DOHH2 (cell line): ENCODE measurements at regions not wholly inside any gene's neighbourhood (a gene's known extent, or its start where the extent isn't known, plus 50 kb on each side); places are given as distances from the start of the nearest gene placed in this dataset.

Experiments
- H3F3A ChIP-seq: fragments of 200-600 bp; sonication (generic), shearing (Covaris generic); 2 replicates; pipeline ENCODE4 v1.6.0; 2016; ENCODE audit warnings: antibody characterized with exemption, mild to moderate bottlenecking; ENCODE audit not compliant: control insufficient read depth, insufficient read depth
- H3K27ac ChIP-seq: fragments of 200-600 bp; sonication (generic); 2 replicates; pipeline ENCODE4 v1.5.1; 2014; ENCODE audit warnings: low read depth, mild to moderate bottlenecking, low read length, moderate library complexity
- H3K27me3 ChIP-seq: fragments of 200-600 bp; sonication (generic); 2 replicates; pipeline ENCODE4 v1.6.1; 2014; ENCODE audit warnings: mild to moderate bottlenecking, low read length, mixed read lengths; ENCODE audit not compliant: control insufficient read depth
- H3K36me3 ChIP-seq: fragments of 200-600 bp; sonication (generic); 2 replicates; pipeline ENCODE4 v1.6.1; 2014; ENCODE audit warnings: mild to moderate bottlenecking, low read length, moderate library complexity, mixed read lengths; ENCODE audit not compliant: control insufficient read depth
- H3K4me1 ChIP-seq: fragments of 200-600 bp; sonication (generic); 2 replicates; pipeline ENCODE4 v1.6.1; 2014; ENCODE audit warnings: mild to moderate bottlenecking, low read length, mixed read lengths; ENCODE audit not compliant: control insufficient read depth
- H3K4me2 ChIP-seq: fragments of 200-600 bp; sonication (generic); 2 replicates; pipeline ENCODE4 v1.6.0; 2014; ENCODE audit warnings: mild to moderate bottlenecking, low read length, moderate library complexity
- H3K4me3 ChIP-seq: fragments of 200-600 bp; sonication (generic); 2 replicates; pipeline ENCODE4 v1.5.1; 2014; ENCODE audit warnings: mild to moderate bottlenecking, low read length, mixed read lengths
- H3K79me2 ChIP-seq: fragments of 200-600 bp; sonication (generic); 2 replicates; pipeline ENCODE4 v1.6.1; 2014; ENCODE audit warnings: mild to moderate bottlenecking, low read length, mixed read lengths; ENCODE audit not compliant: control insufficient read depth
- H3K9me2 ChIP-seq: fragments of 200-600 bp; sonication (generic); replicated peaks from 2 replicates; pipeline ENCODE4 v1.6.1; 2014; ENCODE audit warnings: mild to moderate bottlenecking, low read length, mixed read lengths; ENCODE audit not compliant: control insufficient read depth
- H3K9me3 ChIP-seq: fragments of 200-600 bp; sonication (generic); 2 replicates; pipeline ENCODE4 v1.6.1; 2014; ENCODE audit warnings: antibody characterized with exemption, low read length, mixed read lengths; ENCODE audit not compliant: control insufficient read depth, insufficient read depth
- H4K20me1 ChIP-seq: fragments of 200-600 bp; sonication (generic); 2 replicates; pipeline ENCODE4 v1.6.0; 2014; ENCODE audit warnings: low read depth, mild to moderate bottlenecking, antibody characterized with exemption, low read length, moderate library complexity; ENCODE audit not compliant: control insufficient read depth, insufficient read depth
- EZH2phosphoT487 ChIP-seq: fragments of 200-600 bp; sonication (generic); IDR thresholded peaks from 2 replicates; pipeline ENCODE4 v1.6.1; 2017; ENCODE audit warnings: borderline replicate concordance, mild to moderate bottlenecking, antibody characterized with exemption, low read length, moderate library complexity, mixed read lengths
- TF ChIP-seq, protein P1 (sequence below): fragments of 200-600 bp; sonication (generic); IDR thresholded peaks from one replicate; pipeline ENCODE4 v1.5.1; 2014; ENCODE audit warnings: antibody characterized with exemption, mild to moderate bottlenecking, low read depth, low read length; ENCODE audit not compliant: poor library complexity, severe bottlenecking

DNA sequence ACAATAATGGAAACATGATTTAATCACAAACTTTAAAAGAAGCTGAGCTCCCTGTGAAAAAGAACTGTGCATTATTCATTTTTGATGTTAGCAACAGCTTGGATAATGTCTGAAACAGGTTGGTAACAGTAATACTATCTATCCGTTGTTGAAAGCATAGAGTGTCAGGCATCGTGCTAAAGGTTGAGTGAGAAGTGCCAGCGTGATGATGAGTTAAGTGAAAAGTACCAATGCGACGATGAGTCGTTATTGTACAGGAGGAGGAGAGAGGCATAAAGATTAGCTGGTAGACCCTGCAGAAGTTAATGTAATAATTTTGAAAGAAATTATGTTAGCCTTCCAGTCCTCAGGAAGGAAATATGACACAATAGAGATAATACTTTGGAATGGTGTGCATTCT is 593.6 kb downstream of the MAT2B start:
- Histone ChIP-seq H3K4me2 (no peak overlapping the region), H3K9me3 (no peaks in the 10 kb centered on the region), H3K79me2 (no peaks in the 10 kb centered on the region), H3K4me3 (no peak overlapping the region), H3K4me1 (no peaks in the 10 kb centered on the region), H3K27me3 (no peaks in the 10 kb centered on the region), H4K20me1 (no peaks in the 10 kb centered on the region), H3K27ac (no peak overlapping the region), H3K36me3 (no peaks in the 10 kb centered on the region), H3F3A (no peaks in the 10 kb centered on the region), H3K9me2 (no peaks in the 10 kb centered on the region)
- TF ChIP-seq, protein P1, sequence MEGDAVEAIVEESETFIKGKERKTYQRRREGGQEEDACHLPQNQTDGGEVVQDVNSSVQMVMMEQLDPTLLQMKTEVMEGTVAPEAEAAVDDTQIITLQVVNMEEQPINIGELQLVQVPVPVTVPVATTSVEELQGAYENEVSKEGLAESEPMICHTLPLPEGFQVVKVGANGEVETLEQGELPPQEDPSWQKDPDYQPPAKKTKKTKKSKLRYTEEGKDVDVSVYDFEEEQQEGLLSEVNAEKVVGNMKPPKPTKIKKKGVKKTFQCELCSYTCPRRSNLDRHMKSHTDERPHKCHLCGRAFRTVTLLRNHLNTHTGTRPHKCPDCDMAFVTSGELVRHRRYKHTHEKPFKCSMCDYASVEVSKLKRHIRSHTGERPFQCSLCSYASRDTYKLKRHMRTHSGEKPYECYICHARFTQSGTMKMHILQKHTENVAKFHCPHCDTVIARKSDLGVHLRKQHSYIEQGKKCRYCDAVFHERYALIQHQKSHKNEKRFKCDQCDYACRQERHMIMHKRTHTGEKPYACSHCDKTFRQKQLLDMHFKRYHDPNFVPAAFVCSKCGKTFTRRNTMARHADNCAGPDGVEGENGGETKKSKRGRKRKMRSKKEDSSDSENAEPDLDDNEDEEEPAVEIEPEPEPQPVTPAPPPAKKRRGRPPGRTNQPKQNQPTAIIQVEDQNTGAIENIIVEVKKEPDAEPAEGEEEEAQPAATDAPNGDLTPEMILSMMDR = no peak
- no peak for TF ChIP-seq EZH2phosphoT487

DNA sequence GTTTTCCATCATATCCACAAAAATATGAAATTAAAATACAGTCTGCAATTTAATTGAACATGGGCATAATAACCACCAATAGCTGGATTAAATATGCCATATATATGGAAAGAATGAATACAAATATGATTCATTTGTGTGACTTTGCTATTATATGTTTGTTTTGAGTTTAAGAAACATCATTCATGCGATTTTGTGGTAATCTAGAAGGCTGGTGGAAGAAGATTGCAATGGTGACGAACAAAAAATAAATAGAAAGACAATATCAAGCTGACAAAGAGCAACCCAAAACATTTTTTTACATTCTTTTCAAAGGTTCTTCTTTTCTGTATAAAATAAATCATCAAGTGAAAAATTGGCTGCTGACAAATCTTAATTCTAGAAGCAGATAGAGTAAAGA is 610.0 kb downstream of the MAT2B start:
- no peak for TF ChIP-seq EZH2phosphoT487
- TF ChIP-seq, protein P1 = no peak
- no peaks in the 10 kb centered on the region for H3K79me2 ChIP-seq
- no peaks in the 10 kb centered on the region for H3F3A ChIP-seq
- H3K9me3 ChIP-seq = no peaks in the 10 kb centered on the region
- no peaks in the 10 kb centered on the region for H3K27me3 ChIP-seq
- no peak overlapping the region for H3K27ac ChIP-seq
- no peak overlapping the region for H3K4me2 ChIP-seq
- no peaks in the 10 kb centered on the region for H3K9me2 ChIP-seq
- no peaks in the 10 kb centered on the region for H4K20me1 ChIP-seq
- H3K4me3 ChIP-seq = no peak overlapping the region
- no peaks in the 10 kb centered on the region for H3K36me3 ChIP-seq
- no peaks in the 10 kb centered on the region for H3K4me1 ChIP-seq

DNA sequence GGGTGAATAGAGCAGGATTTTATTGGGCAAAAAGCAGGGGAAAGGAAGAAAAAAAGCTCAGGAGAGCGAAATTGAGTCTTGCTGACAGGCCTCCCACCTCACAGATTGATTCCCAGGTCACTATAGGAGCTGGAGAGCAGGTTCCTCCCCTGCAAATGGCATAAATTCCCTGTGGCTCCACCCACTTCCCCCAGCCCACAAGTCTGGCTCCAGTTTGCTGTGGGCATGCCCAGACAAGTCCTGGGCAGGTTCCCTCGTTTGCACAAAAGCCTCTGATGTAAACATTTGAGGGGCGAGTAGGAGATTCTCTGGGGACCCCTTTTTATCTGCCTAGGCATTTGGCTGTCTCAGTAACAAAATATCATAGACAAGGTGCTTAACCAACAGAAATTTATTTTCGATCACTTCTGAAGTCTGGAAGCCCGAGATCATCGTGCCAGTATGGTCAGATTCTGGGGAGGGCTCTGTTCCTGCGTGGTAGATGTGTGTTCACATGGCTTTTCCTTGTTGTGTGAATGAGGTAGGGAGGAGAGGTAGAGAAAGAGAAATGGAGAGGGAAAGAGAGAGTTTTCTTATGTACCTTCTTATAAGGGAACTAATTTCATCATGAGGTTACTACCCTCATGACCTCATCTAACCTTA is 614.5 kb downstream of the MAT2B start:
- Histone ChIP-seq H4K20me1 (no peaks in the 10 kb centered on the region), H3K79me2 (no peaks in the 10 kb centered on the region), H3K27ac (no peak overlapping the region), H3K9me2 (no peaks in the 10 kb centered on the region), H3F3A (no peaks in the 10 kb centered on the region), H3K9me3 (no peaks in the 10 kb centered on the region), H3K27me3 (no peaks in the 10 kb centered on the region), H3K36me3 (no peaks in the 10 kb centered on the region), H3K4me3 (no peak overlapping the region), H3K4me1 (no peaks in the 10 kb centered on the region), H3K4me2 (no peak overlapping the region)
- no peak for TF ChIP-seq EZH2phosphoT487
- TF ChIP-seq, protein P1 = no peak
